Stimulated activated memory B cell treated with anti-CD40 and anti-IgM and Interleukin-4, amounts not matched to agents 10 μg/mL and 1 μg/mL and 100 μg/mL, for 72 hours (primary cell): ENCODE measurements at regions not wholly inside any gene's neighbourhood (a gene's known extent, or its start where the extent isn't known, plus 50 kb on each side); places are given as distances from the start of the nearest gene placed in this dataset.

ENCODE experiments used
- ATAC-seq: fragments of 150-1000 bp; cut with Tn5 transposase; 2 replicates; pipeline ENCODE4 v1.10.0; 2021
- H3K27ac Mint-ChIP-seq: one replicate; pipeline ENCODE4 v1.8.0; 2022; ENCODE audit warnings: mild to moderate bottlenecking, mixed read lengths
- H3K27me3 Mint-ChIP-seq: one replicate; pipeline ENCODE4 v1.8.0; 2022; ENCODE audit warnings: mixed read lengths
- H3K36me3 Mint-ChIP-seq: one replicate; pipeline ENCODE4 v1.8.0; 2022; ENCODE audit warnings: mixed read lengths
- H3K4me1 Mint-ChIP-seq: one replicate; pipeline ENCODE4 v1.8.0; 2022; ENCODE audit warnings: mixed read lengths
- H3K4me3 Mint-ChIP-seq: one replicate; pipeline ENCODE4 v1.8.0; 2022; ENCODE audit warnings: mild to moderate bottlenecking, moderate library complexity, mixed read lengths
- H3K9me3 Mint-ChIP-seq: one replicate; pipeline ENCODE4 v1.8.0; 2022; ENCODE audit warnings: mixed read lengths

DNA sequence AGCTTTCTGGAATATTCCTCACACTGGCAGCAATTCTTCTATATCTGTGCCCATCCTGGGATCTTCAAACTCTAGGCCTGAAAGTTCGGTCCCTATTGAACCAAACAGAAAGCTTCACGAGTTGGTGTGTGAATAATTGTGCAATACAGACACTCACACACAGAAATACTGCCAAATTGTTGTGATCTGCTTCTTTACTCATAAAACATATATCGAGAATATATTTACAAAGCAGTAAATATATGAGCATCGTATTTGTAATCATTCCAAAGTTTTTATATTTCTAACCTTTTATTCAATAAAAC is 56.6 kb upstream of the BEX4 start:
- Mint-ChIP-seq H3K4me3 (no peak overlapping the region), H3K27me3 (peaks cover 2% of the 10 kb centered on the region), H3K9me3 (no peaks in the 10 kb centered on the region), H3K4me1 (no peaks in the 10 kb centered on the region), H3K36me3 (no peaks in the 10 kb centered on the region), H3K27ac (no peak overlapping the region)
- no peak for ATAC-seq

DNA sequence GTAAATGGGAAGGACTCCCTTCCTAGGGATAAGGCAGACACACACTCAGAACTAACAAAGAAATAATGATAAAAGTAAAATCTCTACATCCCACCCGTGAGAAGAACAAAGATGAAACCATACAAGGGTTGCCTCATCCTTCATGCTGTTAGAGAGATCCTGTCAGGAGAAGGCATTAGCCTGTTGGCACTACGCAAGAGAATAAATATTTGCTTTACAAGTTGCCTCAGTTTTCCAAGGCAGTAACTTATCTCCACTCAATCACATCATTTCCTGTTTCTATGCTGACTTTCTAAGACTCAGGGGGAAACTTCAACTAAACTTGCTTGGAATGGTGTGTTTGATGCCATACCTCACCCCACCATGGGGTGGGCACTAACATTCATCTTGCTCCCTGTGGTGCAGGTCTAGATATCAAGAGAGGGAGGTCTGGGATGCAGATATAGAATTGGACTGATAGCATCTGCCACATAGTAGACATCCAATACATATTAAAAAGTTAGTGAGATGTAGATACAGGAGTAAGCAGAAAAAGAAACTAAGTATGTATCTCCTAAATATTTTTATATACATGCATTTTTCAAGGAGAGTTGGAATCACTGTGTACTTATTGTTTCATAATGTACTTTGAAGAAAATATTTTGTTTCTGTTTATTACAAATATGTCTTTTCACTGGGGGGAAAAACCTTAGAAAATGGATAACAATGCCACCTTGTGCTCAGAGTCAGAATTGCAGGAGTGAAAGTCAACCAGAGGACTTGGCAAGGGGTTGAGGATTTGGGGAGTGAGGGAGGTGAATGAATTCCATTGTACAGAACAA is 57.2 kb upstream of the BEX4 start:
- no peak for ATAC-seq
- no peak overlapping the region for H3K4me3 Mint-ChIP-seq
- H3K27ac Mint-ChIP-seq = no peak overlapping the region
- H3K36me3 Mint-ChIP-seq = no peaks in the 10 kb centered on the region
- peaks cover 3% of the 10 kb centered on the region for H3K9me3 Mint-ChIP-seq
- peaks cover 7% of the 10 kb centered on the region for H3K27me3 Mint-ChIP-seq
- H3K4me1 Mint-ChIP-seq = no peaks in the 10 kb centered on the region

DNA sequence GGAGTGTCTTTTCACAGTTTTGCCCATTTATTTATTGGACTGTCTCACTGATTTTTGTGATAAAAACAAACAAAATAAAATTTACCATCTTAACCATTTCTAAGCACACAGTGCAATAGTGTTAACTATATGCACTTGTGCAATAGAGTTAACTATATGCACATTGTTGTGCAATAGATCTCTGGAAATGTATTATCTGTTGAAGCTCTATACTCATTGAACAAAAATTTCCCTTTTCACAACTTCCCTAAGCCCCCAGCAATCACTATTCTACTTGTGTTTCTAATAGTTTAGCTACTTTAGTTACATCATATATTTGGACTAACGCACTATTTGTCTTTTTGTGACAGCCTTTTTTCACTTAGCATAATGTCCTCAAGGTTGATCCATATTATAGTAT is 59.7 kb upstream of the BEX4 start:
- H3K27ac Mint-ChIP-seq = no peak overlapping the region
- H3K4me3 Mint-ChIP-seq = no peak overlapping the region
- ATAC-seq = no peak
- H3K4me1 Mint-ChIP-seq = no peaks in the 10 kb centered on the region
- peaks cover 3% of the 10 kb centered on the region for H3K9me3 Mint-ChIP-seq
- H3K36me3 Mint-ChIP-seq = no peaks in the 10 kb centered on the region
- peaks cover 16% of the 10 kb centered on the region for H3K27me3 Mint-ChIP-seq

DNA sequence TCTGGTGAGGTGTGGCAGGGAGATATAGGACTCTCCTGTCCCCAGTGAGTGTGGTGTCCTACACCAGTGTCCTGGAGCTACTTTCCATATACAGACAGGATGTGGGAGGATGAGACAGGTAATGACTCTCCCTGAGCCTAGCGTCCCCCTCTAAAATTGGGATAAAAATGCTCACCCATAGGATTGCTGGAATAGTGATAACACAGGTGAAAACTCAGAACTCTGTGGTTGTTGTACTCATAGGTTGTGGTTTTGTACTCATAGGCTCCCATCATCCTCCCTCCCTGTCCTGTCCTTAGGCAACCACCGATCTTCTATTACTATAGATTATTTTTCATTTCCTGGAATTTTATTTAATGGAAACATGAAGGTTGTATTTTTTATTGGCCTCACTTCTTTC is 60.7 kb upstream of the NXF3 start:
- peaks cover 3% of the 10 kb centered on the region for H3K9me3 Mint-ChIP-seq
- no peak overlapping the region for H3K27ac Mint-ChIP-seq

DNA sequence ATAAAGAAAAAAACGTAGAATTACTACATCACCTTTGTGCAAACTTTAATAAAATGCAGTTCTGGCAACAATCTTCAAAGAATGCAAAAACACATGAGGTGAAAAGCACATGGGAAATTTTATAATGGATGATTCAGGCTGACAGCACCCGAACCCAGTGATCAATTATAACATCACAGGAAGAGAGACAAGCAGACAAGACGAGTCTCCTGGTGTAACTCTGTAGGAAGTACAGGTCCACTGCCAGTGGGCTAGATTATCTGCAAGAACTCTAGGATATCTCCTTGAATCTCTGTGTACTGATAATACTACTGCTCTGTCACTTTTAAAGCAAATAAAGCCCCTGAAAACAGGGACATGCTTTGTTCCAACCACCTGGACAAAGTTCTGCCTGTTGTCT is 58.9 kb upstream of the NXF3 start:
- Mint-ChIP-seq H3K4me1 (no peaks in the 10 kb centered on the region), H3K27me3 (peaks cover 25% of the 10 kb centered on the region), H3K27ac (peak overlapping the region; percentile 4), H3K9me3 (peaks cover 3% of the 10 kb centered on the region), H3K4me3 (no peak overlapping the region), H3K36me3 (no peaks in the 10 kb centered on the region)
- no peak for ATAC-seq

More for the DNA sequence above, 60.7 kb upstream of the NXF3 start:
- Mint-ChIP-seq H3K4me1 (no peaks in the 10 kb centered on the region), H3K4me3 (no peak overlapping the region), H3K36me3 (no peaks in the 10 kb centered on the region), H3K27me3 (peaks cover 25% of the 10 kb centered on the region)
- no peak for ATAC-seq

DNA sequence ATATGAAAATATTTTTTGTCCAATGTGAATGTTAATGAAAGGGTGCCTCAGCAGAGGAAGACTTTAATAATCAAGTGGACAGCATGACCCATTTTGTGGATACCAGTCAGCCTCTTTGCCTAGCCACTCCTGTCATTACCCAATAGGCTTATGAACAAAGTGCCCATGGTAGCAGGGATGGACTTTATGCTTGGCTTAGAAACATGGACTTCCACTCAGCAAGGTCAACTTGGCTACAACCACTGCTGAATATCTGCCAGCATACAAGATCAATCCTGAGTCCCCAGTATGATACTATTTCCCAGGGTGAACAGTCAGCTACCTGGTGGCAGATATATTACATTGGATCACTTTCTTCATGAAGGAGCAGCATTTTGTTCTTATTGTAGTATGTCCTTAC is 56.7 kb upstream of the NXF3 start:
- Mint-ChIP-seq H3K9me3 (peaks cover 3% of the 10 kb centered on the region), H3K36me3 (no peaks in the 10 kb centered on the region), H3K27me3 (peaks cover 25% of the 10 kb centered on the region), H3K4me3 (no peak overlapping the region), H3K4me1 (no peaks in the 10 kb centered on the region), H3K27ac (no peak overlapping the region)
- no peak for ATAC-seq

DNA sequence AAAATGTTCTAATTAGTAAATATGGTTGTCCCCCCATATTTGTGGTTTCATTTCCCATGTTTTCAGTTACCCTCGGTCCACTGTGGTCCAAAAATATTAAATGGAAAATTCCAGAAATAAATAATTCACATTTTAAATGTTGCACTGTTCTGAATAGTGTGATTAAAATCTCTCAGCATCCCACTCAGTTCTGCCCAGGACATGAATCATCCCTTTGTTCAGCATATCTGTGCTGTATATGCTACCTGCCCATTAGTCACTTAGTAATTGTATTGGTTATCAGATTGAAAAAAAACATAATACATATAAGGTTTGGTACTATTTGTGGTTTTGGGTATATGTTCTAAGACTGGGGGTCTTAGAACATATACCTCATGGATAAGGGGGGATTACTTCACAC is 55.1 kb upstream of the NXF3 start:
- no peak for ATAC-seq
- Mint-ChIP-seq H3K27ac (no peak overlapping the region), H3K27me3 (peaks cover 21% of the 10 kb centered on the region), H3K9me3 (peaks cover 2% of the 10 kb centered on the region), H3K36me3 (no peaks in the 10 kb centered on the region), H3K4me3 (no peak overlapping the region), H3K4me1 (no peaks in the 10 kb centered on the region)
